ENCODE measurements at regions not wholly inside any gene's neighbourhood (a gene's known extent, or its start where the extent isn't known, plus 50 kb on each side); places are given as distances from the start of the nearest gene placed in this dataset.

DNA sequence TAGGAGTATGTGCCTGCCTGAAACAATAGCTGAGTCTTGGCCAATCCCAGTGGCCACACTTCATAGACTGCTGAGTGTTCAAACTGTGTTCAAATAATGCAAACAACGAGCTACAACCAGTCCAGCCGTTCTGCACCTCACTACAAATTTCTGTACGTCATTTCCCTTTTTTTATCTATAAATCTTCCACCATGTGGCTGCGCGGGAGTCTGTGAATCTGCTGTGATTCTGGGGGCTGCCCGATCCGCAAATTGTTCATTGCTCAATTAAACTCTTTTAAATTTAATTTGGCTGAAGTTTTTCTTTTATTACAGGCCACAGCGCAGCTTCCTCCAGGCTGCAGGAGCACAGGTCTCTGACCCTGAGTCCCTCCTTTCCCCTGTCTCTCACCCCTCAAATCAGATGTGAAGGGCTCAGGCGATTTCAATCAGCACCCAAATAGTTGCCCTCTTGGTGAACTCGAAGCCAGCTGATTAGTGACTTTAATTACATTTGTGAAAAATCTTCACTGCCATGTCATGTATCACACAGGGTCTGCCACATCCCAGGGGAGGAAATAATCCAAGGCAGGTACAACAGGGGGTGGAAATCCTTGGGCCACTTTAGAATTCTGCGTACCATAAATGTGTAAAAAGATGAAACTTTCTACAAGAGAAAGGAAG lies 145.6 kb downstream of the NDUFA10 start:
- Histone ChIP-seq H3K9me3 (replicated peaks; ENCODE audit: control insufficient read depth, insufficient read depth, low read depth, low read length) (0 out of 2 replicates have a peak, but pooled peaks cover 3% of the 10 kb centered on the region), H3K4me1 (replicated peaks in 1 of 2; ENCODE audit: control insufficient read depth in 2 of 2, insufficient read depth in 2 of 2, low read length in 2 of 2) (0 out of 5 replicates have a peak, but pooled peaks cover 0 to under 1% of the 10 kb centered on the region in 2 experiments), H4K20me1 (replicated peaks; ENCODE audit: control insufficient read depth, insufficient read depth, low read length) (no peaks in the 10 kb centered on the region), H2AFZ (ENCODE audit: low read depth, low read length) (no peak overlapping the region), H3K4me3 (no peak overlapping the region), H3K36me3 (ENCODE audit: control insufficient read depth, insufficient read depth, low read length) (no peaks in the 10 kb centered on the region), H3K9me1 (ENCODE audit: control insufficient read depth, insufficient read depth, low read length) (no peaks in the 10 kb centered on the region), H3K27me3 (ENCODE audit: control insufficient read depth in 2 of 2, insufficient read depth in 2 of 2, low read length in 2 of 2) (peaks cover 0 to 4% of the 10 kb centered on the region in 2 experiments; a peak in 1 of 5 replicates), H3K9ac (ENCODE audit: insufficient read depth in 1 of 2, low read depth in 2 of 2, low read length in 2 of 2) (no peak overlapping the region), H3K79me2 (ENCODE audit: control insufficient read depth, insufficient read depth, low read length) (no peaks in the 10 kb centered on the region), H3K27ac (ENCODE audit: extremely low read depth, low read depth, low read length) (no peak overlapping the region), H3K4me2 (ENCODE audit: insufficient read depth, low read length) (no peak overlapping the region)
- no peak for ATAC-seq
- WGBS (ENCODE audit: insufficient coverage, low coverage, missing lambda C conversion rate) = 15% methylated on average over 11 of the region's 11 CpGs
- no peak for FAIRE-seq
- no peak for TF ChIP-seq MTA1 (IDR thresholded peaks at IDR 0.05; ENCODE audit: borderline replicate concordance)
- TF ChIP-seq, protein P1, sequence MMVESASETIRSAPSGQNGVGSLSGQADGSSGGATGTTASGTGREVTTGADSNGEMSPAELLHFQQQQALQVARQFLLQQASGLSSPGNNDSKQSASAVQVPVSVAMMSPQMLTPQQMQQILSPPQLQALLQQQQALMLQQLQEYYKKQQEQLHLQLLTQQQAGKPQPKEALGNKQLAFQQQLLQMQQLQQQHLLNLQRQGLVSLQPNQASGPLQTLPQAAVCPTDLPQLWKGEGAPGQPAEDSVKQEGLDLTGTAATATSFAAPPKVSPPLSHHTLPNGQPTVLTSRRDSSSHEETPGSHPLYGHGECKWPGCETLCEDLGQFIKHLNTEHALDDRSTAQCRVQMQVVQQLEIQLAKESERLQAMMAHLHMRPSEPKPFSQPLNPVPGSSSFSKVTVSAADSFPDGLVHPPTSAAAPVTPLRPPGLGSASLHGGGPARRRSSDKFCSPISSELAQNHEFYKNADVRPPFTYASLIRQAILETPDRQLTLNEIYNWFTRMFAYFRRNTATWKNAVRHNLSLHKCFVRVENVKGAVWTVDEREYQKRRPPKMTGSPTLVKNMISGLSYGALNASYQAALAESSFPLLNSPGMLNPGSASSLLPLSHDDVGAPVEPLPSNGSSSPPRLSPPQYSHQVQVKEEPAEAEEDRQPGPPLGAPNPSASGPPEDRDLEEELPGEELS (CRISPR knock-in tag; IDR thresholded peaks at IDR 0.05; ENCODE audit: borderline replicate concordance) = no peak
- TF ChIP-seq ERF (CRISPR knock-in tag; IDR thresholded peaks at IDR 0.05) = no peak
- no peak for TF ChIP-seq RBBP5 (IDR thresholded peaks at IDR 0.05; ENCODE audit: borderline replicate concordance, insufficient read depth, low read length, poor library complexity, severe bottlenecking)
- no peak for TF ChIP-seq ZNF551 (CRISPR knock-in tag; IDR thresholded peaks at IDR 0.05)
- TF ChIP-seq CREM (IDR thresholded peaks at IDR 0.05; ENCODE audit: low read depth) = 0 out of 2 replicates have a peak, but pooled peaks have one; percentile 10
- TF ChIP-seq CBX2 (IDR thresholded peaks at IDR 0.05; ENCODE audit: insufficient read depth, low read length, poor library complexity, severe bottlenecking) = no peak
- TF ChIP-seq, protein P2, sequence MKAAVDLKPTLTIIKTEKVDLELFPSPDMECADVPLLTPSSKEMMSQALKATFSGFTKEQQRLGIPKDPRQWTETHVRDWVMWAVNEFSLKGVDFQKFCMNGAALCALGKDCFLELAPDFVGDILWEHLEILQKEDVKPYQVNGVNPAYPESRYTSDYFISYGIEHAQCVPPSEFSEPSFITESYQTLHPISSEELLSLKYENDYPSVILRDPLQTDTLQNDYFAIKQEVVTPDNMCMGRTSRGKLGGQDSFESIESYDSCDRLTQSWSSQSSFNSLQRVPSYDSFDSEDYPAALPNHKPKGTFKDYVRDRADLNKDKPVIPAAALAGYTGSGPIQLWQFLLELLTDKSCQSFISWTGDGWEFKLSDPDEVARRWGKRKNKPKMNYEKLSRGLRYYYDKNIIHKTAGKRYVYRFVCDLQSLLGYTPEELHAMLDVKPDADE (conservative IDR thresholded peaks at IDR 0.05; ENCODE audit: control insufficient read depth, low read depth, low read length) = no peak
- no peak for TF ChIP-seq ZNF431 (CRISPR knock-in tag; IDR thresholded peaks at IDR 0.05)
- no TSS peak for BruUV-seq (replicated peaks)
- POLR2A ChIA-PET = no interaction called here
- intact Hi-C loops (cut with micrococcal nuclease) = no loop called here
- in situ Hi-C loops (cut with MboI) = no loop called here
- DNase-seq (ENCODE audit: extremely low read depth in 1 of 4, low spot score in 3 of 4) = no peak
- CTCF ChIA-PET (ENCODE audit: low intra/inter-chr PET ratio) = no interaction called here
